WTC11 (cell line): ENCODE measurements at regions not wholly inside any gene's neighbourhood (a gene's known extent, or its start where the extent isn't known, plus 50 kb on each side); places are given as distances from the start of the nearest gene placed in this dataset.

Experiments used
- CREB1 ChIP-seq: sonication (generic); formaldehyde crosslinking; IDR thresholded peaks from 2 replicates; pipeline ENCODE4 v1.8.0; 2023; ENCODE audit warnings: mild to moderate bottlenecking, missing genetic modification reagents
- KAT7 ChIP-seq: sonication (generic); formaldehyde crosslinking; IDR thresholded peaks from 2 replicates; pipeline ENCODE4 v1.8.1; 2023; ENCODE audit warnings: missing genetic modification reagents, mild to moderate bottlenecking, borderline replicate concordance
- NFE2L1 ChIP-seq: sonication (generic); formaldehyde crosslinking; IDR thresholded peaks from 2 replicates; pipeline ENCODE4 v1.8.1; 2023; ENCODE audit warnings: missing genetic modification reagents
- TF ChIP-seq, protein P1 (sequence below): sonication (generic); formaldehyde crosslinking; IDR thresholded peaks from 2 replicates; pipeline ENCODE4 v1.8.1; 2022; ENCODE audit warnings: mild to moderate bottlenecking, missing genetic modification reagents, moderate library complexity, borderline replicate concordance

GRCh38 chr2:16303273-16303577 lies 362.4 kb downstream of the CYRIA start:
- TF ChIP-seq NFE2L1 (CRISPR knock-in tag) (no peak), KAT7 (CRISPR knock-in tag) (no peak), CREB1 (CRISPR knock-in tag) (no peak)
- TF ChIP-seq, protein P1, sequence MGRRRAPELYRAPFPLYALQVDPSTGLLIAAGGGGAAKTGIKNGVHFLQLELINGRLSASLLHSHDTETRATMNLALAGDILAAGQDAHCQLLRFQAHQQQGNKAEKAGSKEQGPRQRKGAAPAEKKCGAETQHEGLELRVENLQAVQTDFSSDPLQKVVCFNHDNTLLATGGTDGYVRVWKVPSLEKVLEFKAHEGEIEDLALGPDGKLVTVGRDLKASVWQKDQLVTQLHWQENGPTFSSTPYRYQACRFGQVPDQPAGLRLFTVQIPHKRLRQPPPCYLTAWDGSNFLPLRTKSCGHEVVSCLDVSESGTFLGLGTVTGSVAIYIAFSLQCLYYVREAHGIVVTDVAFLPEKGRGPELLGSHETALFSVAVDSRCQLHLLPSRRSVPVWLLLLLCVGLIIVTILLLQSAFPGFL (CRISPR knock-in tag) = no peak
